Neutrophil (primary cell): ENCODE measurements at regions not wholly inside any gene's neighbourhood (a gene's known extent, or its start where the extent isn't known, plus 50 kb on each side); places are given as distances from the start of the nearest gene placed in this dataset.

Experiments
- H3K27ac ChIP-seq: fragments of 200-600 bp; sonication (generic); 2 replicates; pipeline ENCODE4 v1.5.1; 2016; ENCODE audit warnings: mild to moderate bottlenecking, moderate library complexity
- H3K27me3 ChIP-seq: fragments of 200-600 bp; sonication (generic); 2 replicates; pipeline ENCODE4 v1.6.0; 2016; ENCODE audit warnings: mild to moderate bottlenecking
- H3K36me3 ChIP-seq: fragments of 200-600 bp; sonication (generic); 2 replicates; pipeline ENCODE4 v1.5.1; 2017
- H3K4me1 ChIP-seq, 2 experiments: fragments of 200-600 bp in 1 of 2; sonication (generic) in 1 of 2; 1 replicate in 1 of 2; 2 replicates in 1 of 2; pipeline versions ENCODE4 v1.5.1 to v1.6.1; 2013 to 2016; ENCODE audit warnings: low read depth in 1 of 2, low read length in 1 of 2, mild to moderate bottlenecking in 1 of 2, moderate library complexity in 1 of 2; ENCODE audit not compliant: control insufficient read depth in 1 of 2, insufficient read depth in 1 of 2
- H3K4me3 ChIP-seq, 2 experiments: fragments of 200-600 bp in 1 of 2; sonication (generic) in 1 of 2; 1 replicate in 1 of 2; 2 replicates in 1 of 2; pipeline ENCODE4 v1.5.1; 2013 to 2016; ENCODE audit warnings: low read depth in 1 of 2, low read length in 1 of 2, mild to moderate bottlenecking in 1 of 2, moderate library complexity in 1 of 2
- H3K9me3 ChIP-seq: fragments of 200-600 bp; sonication (generic); 2 replicates; pipeline ENCODE4 v1.5.1; 2016
- CTCF ChIP-seq: fragments of 200-600 bp; sonication (generic); IDR thresholded peaks from 2 replicates; pipeline ENCODE4 v1.5.1; 2016; ENCODE audit warnings: antibody characterized with exemption

DNA sequence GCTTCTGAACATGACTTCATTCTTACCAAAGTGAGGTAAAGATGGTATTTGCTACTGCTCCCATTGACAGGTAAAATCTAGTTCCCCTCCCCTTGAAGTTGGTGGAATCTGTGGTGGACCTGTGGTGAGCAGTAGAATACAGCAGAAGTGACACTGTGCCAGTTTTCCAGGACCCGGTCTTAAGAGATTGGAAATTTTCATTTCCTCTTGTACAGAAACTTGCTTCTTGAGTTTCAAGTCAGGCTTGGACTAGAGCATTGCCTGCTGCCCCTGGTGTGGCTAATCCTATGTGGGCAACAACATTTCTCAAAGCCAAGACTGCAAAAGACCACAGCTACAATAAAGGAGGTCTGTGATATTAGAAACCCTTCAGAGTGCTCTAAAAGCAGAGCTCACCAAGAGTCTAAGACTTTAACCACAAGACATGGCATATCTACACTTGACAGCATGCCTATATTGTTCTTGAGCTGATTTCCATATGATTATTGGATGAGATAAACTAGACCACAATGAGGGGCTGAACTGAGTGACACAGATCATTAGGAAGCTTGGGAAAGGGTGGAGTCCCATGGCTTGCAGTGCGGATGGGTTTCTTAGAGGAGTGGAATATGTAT lies 458.1 kb downstream of the BCL11A start:
- Histone ChIP-seq H3K9me3 (no peaks in the 10 kb centered on the region), H3K36me3 (no peaks in the 10 kb centered on the region), H3K4me3 (no peak overlapping the region), H3K27me3 (no peaks in the 10 kb centered on the region), H3K27ac (no peak overlapping the region), H3K4me1 (peaks cover 29 to 37% of the 10 kb centered on the region in 2 experiments)
- no peak for TF ChIP-seq CTCF

DNA sequence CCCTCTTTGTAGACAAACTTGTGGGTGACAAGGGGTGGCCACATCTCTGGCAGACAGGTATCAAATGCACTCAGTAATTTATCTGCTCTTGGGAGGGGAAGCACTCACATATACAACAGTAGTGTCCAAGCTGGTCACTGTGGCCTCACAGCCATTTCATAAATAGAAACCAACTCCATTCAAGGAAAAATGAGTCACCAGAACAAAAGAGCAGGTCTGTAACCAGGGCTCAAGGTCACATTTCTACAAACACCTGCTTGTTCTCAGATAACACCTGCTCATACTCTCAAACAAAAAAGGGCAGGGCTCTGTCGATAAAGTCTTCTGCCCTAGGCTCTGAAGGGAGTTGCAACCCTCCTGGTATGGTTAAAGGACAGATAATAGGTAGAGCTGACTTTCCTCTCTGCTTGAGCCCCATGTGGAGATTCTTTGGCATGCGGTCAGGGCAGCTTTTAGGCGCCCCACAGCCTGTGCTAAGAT lies 459.0 kb downstream of the BCL11A start:
- no peaks in the 10 kb centered on the region for H3K36me3 ChIP-seq
- H3K27ac ChIP-seq, result no peak overlapping the region
- H3K9me3 ChIP-seq, result no peaks in the 10 kb centered on the region
- H3K4me3 ChIP-seq, result no peak overlapping the region
- no peak for TF ChIP-seq CTCF
- no peaks in the 10 kb centered on the region for H3K27me3 ChIP-seq
- H3K4me1 ChIP-seq, result peaks cover 22 to 29% of the 10 kb centered on the region in 2 experiments

DNA sequence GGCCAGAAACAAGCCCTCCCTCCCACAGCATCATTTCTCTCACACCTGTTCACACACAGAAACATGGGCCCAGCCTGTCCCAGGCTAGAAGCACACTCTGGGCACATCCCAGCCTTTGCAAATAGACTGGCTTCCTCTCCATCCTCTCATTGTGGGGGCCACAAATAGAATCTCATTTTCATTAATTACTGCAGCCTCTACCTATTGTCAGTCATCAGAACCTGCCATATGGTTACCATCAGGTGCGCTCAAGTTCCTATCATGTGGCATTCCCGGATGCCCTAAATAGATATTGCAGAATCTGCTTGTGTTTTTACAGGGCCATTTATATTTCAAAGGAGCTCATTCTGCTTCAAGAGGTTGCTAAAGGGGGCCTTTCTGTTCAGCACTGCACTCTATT lies 460.7 kb downstream of the BCL11A start:
- Histone ChIP-seq H3K4me3 (no peak overlapping the region), H3K4me1 (peaks cover 18 to 21% of the 10 kb centered on the region in 2 experiments), H3K9me3 (no peaks in the 10 kb centered on the region), H3K36me3 (no peaks in the 10 kb centered on the region), H3K27ac (no peak overlapping the region), H3K27me3 (no peaks in the 10 kb centered on the region)
- no peak for TF ChIP-seq CTCF

GRCh38 chr2:60091894-60092293 lies 461.6 kb downstream of the BCL11A start:
- Histone ChIP-seq H3K9me3 (no peaks in the 10 kb centered on the region), H3K36me3 (no peaks in the 10 kb centered on the region), H3K4me1 (peaks cover 15 to 18% of the 10 kb centered on the region in 2 experiments), H3K4me3 (no peak overlapping the region), H3K27ac (no peak overlapping the region), H3K27me3 (no peaks in the 10 kb centered on the region)
- no peak for TF ChIP-seq CTCF

GRCh38 chr2:60091266-60091665 lies 462.2 kb downstream of the BCL11A start:
- H3K27me3 ChIP-seq, result no peaks in the 10 kb centered on the region
- TF ChIP-seq CTCF, result no peak
- H3K36me3 ChIP-seq, result no peaks in the 10 kb centered on the region
- H3K9me3 ChIP-seq, result no peaks in the 10 kb centered on the region
- peaks cover 10 to 12% of the 10 kb centered on the region in 2 experiments for H3K4me1 ChIP-seq
- no peak overlapping the region for H3K4me3 ChIP-seq
- H3K27ac ChIP-seq, result no peak overlapping the region
